H1 (cell line): ENCODE measurements at regions not wholly inside any gene's neighbourhood (a gene's known extent, or its start where the extent isn't known, plus 50 kb on each side); places are given as distances from the start of the nearest gene placed in this dataset.

Experiments
- CTCF ChIA-PET: fragments of 300-600 bp; sonication (Branson Sonifier 250); formaldehyde crosslinking; loops from one replicate; lab custom pipeline; 2021; ENCODE audit not compliant: partially characterized antibody; lab: Charles Lee
- POLR2A ChIA-PET: fragments of 300-600 bp; sonication (Branson Sonifier 250); formaldehyde crosslinking; loops from one replicate; lab custom pipeline; 2021; ENCODE audit warnings: inconsistent platforms; ENCODE audit not compliant: partially characterized antibody; lab: Charles Lee
- DNase-seq, 2 experiments: peaks; one replicate each; pipeline versions ENCODE4 v3.0.0 to v3.0.0-alpha.2; 2010 to 2022; ENCODE audit warnings: low spot score in 2 of 2, low read depth in 1 of 2, mixed read lengths in 1 of 2
- FAIRE-seq: peaks from 2 replicates; lab custom pipeline; 2011; peaks lifted over from hg19 to GRCh38; lab: Jason Lieb, UNC
- H2AFZ ChIP-seq: 2 replicates; pipeline ENCODE4 v1.8.1; 2012; ENCODE audit warnings: low read length, inconsistent platforms
- H2AK5ac ChIP-seq: 2 replicates; pipeline ENCODE4 v1.6.1; 2013; ENCODE audit warnings: low read depth, low read length
- H2BK120ac ChIP-seq: replicated peaks from 2 replicates; pipeline ENCODE3; 2013; ENCODE audit warnings: low read depth, low read length, inconsistent platforms
- H2BK12ac ChIP-seq: 2 replicates; pipeline ENCODE4 v1.6.1; 2013; ENCODE audit warnings: low read depth, low read length
- H2BK15ac ChIP-seq: 2 replicates; pipeline ENCODE4 v1.6.1; 2013; ENCODE audit warnings: low read length
- H2BK20ac ChIP-seq: 2 replicates; pipeline ENCODE4 v1.6.1; 2013; ENCODE audit warnings: low read length
- H2BK5ac ChIP-seq: 2 replicates; pipeline ENCODE4 v1.6.1; 2013; ENCODE audit warnings: low read depth, low read length
- H3K14ac ChIP-seq: 2 replicates; pipeline ENCODE4 v1.6.1; 2013; ENCODE audit warnings: inconsistent platforms; ENCODE audit not compliant: insufficient read length
- H3K18ac ChIP-seq: 2 replicates; pipeline ENCODE4 v1.6.1; 2013; ENCODE audit warnings: low read length; ENCODE audit errors: extremely low read depth
- H3K23ac ChIP-seq: 2 replicates; pipeline ENCODE4 v1.6.1; 2013; ENCODE audit warnings: inconsistent platforms; ENCODE audit not compliant: insufficient read length
- H3K23me2 ChIP-seq: 2 replicates; pipeline ENCODE4 v1.6.1; 2013; ENCODE audit warnings: low read depth, low read length
- H3K27ac ChIP-seq: 2 replicates; pipeline ENCODE4 v1.6.1; 2011; ENCODE audit warnings: low read depth, low read length, inconsistent platforms
- H3K27me3 ChIP-seq, 4 experiments: replicated peaks in 1 of 4; 1 replicate in 1 of 4; 2 replicates in 3 of 4; pipeline versions ENCODE4 v1.6.1 to v1.8.1; 2011 to 2013; ENCODE audit warnings: low read length in 3 of 4, mild to moderate bottlenecking in 3 of 4, inconsistent platforms in 2 of 4, mixed read lengths in 2 of 4, moderate library complexity in 1 of 4; ENCODE audit not compliant: control insufficient read depth in 3 of 4, insufficient read depth in 3 of 4; ENCODE audit errors: extremely low read depth in 1 of 4
- H3K36me3 ChIP-seq, 4 experiments: 2 replicates each; pipeline versions ENCODE4 v1.6.1 to v1.8.1; 2011 to 2013; ENCODE audit warnings: mild to moderate bottlenecking in 4 of 4, low read length in 3 of 4, moderate library complexity in 2 of 4, control low read depth in 1 of 4, inconsistent platforms in 1 of 4; ENCODE audit not compliant: insufficient read depth in 4 of 4, control insufficient read depth in 2 of 4
- H3K4ac ChIP-seq: replicated peaks from 2 replicates; pipeline ENCODE3; 2013; ENCODE audit warnings: low read length, low read depth, mixed read lengths, inconsistent platforms; ENCODE audit not compliant: insufficient read length
- H3K4me1 ChIP-seq, 4 experiments: replicated peaks in 1 of 4; 1 replicate in 1 of 4; 2 replicates in 3 of 4; pipeline versions ENCODE4 v1.6.1 to v1.8.1; 2011 to 2013; ENCODE audit warnings: low read length in 3 of 4, inconsistent platforms in 2 of 4, mixed read lengths in 1 of 4; ENCODE audit not compliant: insufficient read depth in 4 of 4, control insufficient read depth in 3 of 4
- H3K4me2 ChIP-seq, 2 experiments: 2 replicates each; pipeline versions ENCODE4 v1.6.1 to v1.8.1; 2011 to 2013; ENCODE audit warnings: low read depth in 2 of 2, low read length in 2 of 2, control low read depth in 1 of 2, inconsistent platforms in 1 of 2, mild to moderate bottlenecking in 1 of 2; ENCODE audit not compliant: insufficient read depth in 1 of 2
- H3K4me3 ChIP-seq, 4 experiments: fragments of 200-600, 300-600 bp in 1 of 4; sonication (generic), shearing (Covaris generic), sonication (Bioruptor Twin) in 1 of 4; 2 replicates each; pipeline versions ENCODE4 v1.5.1 to v1.8.1; 2011 to 2016; ENCODE audit warnings: low read length in 4 of 4, low read depth in 3 of 4, control low read depth in 2 of 4, inconsistent platforms in 2 of 4, mild to moderate bottlenecking in 2 of 4, mixed read lengths in 1 of 4, moderate library complexity in 1 of 4; ENCODE audit not compliant: insufficient read depth in 2 of 4; ENCODE audit errors: extremely low read depth in 1 of 4
- H3K56ac ChIP-seq: replicated peaks from 2 replicates; pipeline ENCODE3; 2013; ENCODE audit warnings: low read depth, mild to moderate bottlenecking, mixed read lengths, low read length, inconsistent platforms; ENCODE audit not compliant: insufficient read length
- H3K79me1 ChIP-seq: 2 replicates; pipeline ENCODE4 v1.6.1; 2013; ENCODE audit warnings: low read depth, low read length, control low read depth
- H3K79me2 ChIP-seq, 2 experiments: 2 replicates each; pipeline versions ENCODE4 v1.6.1 to v1.8.1; 2012 to 2013; ENCODE audit warnings: low read length in 2 of 2, mild to moderate bottlenecking in 2 of 2, inconsistent platforms in 1 of 2; ENCODE audit not compliant: insufficient read depth in 2 of 2, control insufficient read depth in 1 of 2
- H3K9ac ChIP-seq, 4 experiments: replicated peaks in 1 of 4; 1 replicate in 1 of 4; 2 replicates in 3 of 4; pipeline versions ENCODE4 v1.6.1 to v1.8.1; 2011 to 2013; ENCODE audit warnings: low read depth in 3 of 4, low read length in 3 of 4, control low read depth in 2 of 4, mild to moderate bottlenecking in 2 of 4, moderate library complexity in 2 of 4, inconsistent platforms in 1 of 4; ENCODE audit errors: extremely low read depth in 1 of 4
- H3K9me3 ChIP-seq, 2 experiments: 2 replicates each; pipeline versions ENCODE4 v1.6.1 to v1.8.1; 2012 to 2013; ENCODE audit warnings: mild to moderate bottlenecking in 2 of 2, moderate library complexity in 2 of 2, control low read depth in 1 of 2, inconsistent platforms in 1 of 2, low read depth in 1 of 2, low read length in 1 of 2, mixed read lengths in 1 of 2; ENCODE audit not compliant: insufficient read depth in 2 of 2
- H4K20me1 ChIP-seq, 2 experiments: replicated peaks in 1 of 2; 2 replicates each; pipeline versions ENCODE3 to v1.8.1; 2011 to 2013; ENCODE audit warnings: inconsistent platforms in 2 of 2, low read length in 2 of 2, mild to moderate bottlenecking in 1 of 2; ENCODE audit not compliant: insufficient read depth in 2 of 2, control insufficient read depth in 1 of 2
- H4K5ac ChIP-seq: 2 replicates; pipeline ENCODE4 v1.6.1; 2013; ENCODE audit warnings: low read length, low read depth, mixed read lengths, inconsistent platforms; ENCODE audit not compliant: insufficient read length
- H4K8ac ChIP-seq: 2 replicates; pipeline ENCODE4 v1.8.0; 2013; ENCODE audit warnings: mild to moderate bottlenecking, moderate library complexity, low read length, inconsistent platforms; ENCODE audit not compliant: insufficient read depth; ENCODE audit errors: extremely low read depth
- H4K91ac ChIP-seq: replicated peaks from 2 replicates; pipeline ENCODE3; 2013; ENCODE audit warnings: low read length, mixed read lengths, inconsistent platforms; ENCODE audit not compliant: insufficient read length
- CBX5 ChIP-seq: fragments of 300-800, 300-1000 bp; sonication (generic); IDR thresholded peaks from 2 replicates; pipeline ENCODE4 v1.7.1; 2016; ENCODE audit warnings: antibody characterized with exemption, low read length, low read depth
- CEBPB ChIP-seq: IDR thresholded peaks from 2 replicates; pipeline ENCODE4 v1.6.1; 2012; ENCODE audit warnings: low read depth, low read length
- CTBP2 ChIP-seq: IDR thresholded peaks from 2 replicates; pipeline ENCODE4 v1.7.0; 2011; ENCODE audit warnings: borderline replicate concordance, mild to moderate bottlenecking, moderate library complexity, mixed read lengths, low read length; ENCODE audit not compliant: insufficient read depth, insufficient read length
- KDM4A ChIP-seq: IDR thresholded peaks from one replicate; pipeline ENCODE4 v1.7.1; 2012; ENCODE audit warnings: low read depth, mild to moderate bottlenecking, moderate library complexity, low read length, inconsistent platforms; ENCODE audit not compliant: severe bottlenecking
- KDM5A ChIP-seq: fragments of 200-600 bp; IDR thresholded peaks from 2 replicates; pipeline ENCODE4 v1.7.1; 2012; ENCODE audit warnings: mild to moderate bottlenecking, low read length, inconsistent platforms, mixed read lengths
- NRF1 ChIP-seq: IDR thresholded peaks from 2 replicates; pipeline ENCODE4 v1.6.1; 2011; ENCODE audit warnings: mild to moderate bottlenecking, low read depth, low read length, improper control_type of control experiment
- POLR2A ChIP-seq, 2 experiments: IDR thresholded peaks; 1 replicate in 1 of 2; 2 replicates in 1 of 2; pipeline ENCODE4 v1.6.1; 2011; ENCODE audit warnings: low read depth in 2 of 2, low read length in 2 of 2, mild to moderate bottlenecking in 2 of 2; ENCODE audit errors: control extremely low read depth in 1 of 2
- RAD21 ChIP-seq, 2 experiments: IDR thresholded peaks in 1 of 2; conservative IDR thresholded peaks in 1 of 2; 2 replicates each; pipeline ENCODE4 v1.6.1; 2011; ENCODE audit warnings: low read depth in 2 of 2, low read length in 2 of 2, improper control_type of control experiment in 1 of 2, inconsistent platforms in 1 of 2, mild to moderate bottlenecking in 1 of 2, moderate library complexity in 1 of 2
- RFX5 ChIP-seq: IDR thresholded peaks from 2 replicates; pipeline ENCODE4 v1.6.1; 2011; ENCODE audit warnings: low read depth, low read length, improper control_type of control experiment, borderline replicate concordance
- SAP30 ChIP-seq: fragments of 300-600 bp; sonication (generic); IDR thresholded peaks from 2 replicates; pipeline ENCODE4 v1.7.1; 2012; ENCODE audit warnings: low read length, moderate library complexity, mild to moderate bottlenecking, inconsistent platforms; ENCODE audit not compliant: insufficient read depth, insufficient replicate concordance
- SUZ12 ChIP-seq: fragments of 200-600 bp; sonication (generic); IDR thresholded peaks from 2 replicates; pipeline ENCODE4 v1.6.1; 2012; ENCODE audit warnings: mild to moderate bottlenecking, inconsistent platforms, low read length, moderate library complexity, mixed read lengths
- ZNF274 ChIP-seq: IDR thresholded peaks from 2 replicates; pipeline ENCODE4 v1.7.0; 2012; ENCODE audit warnings: low read length, borderline replicate concordance; ENCODE audit errors: extremely low read depth
- WGBS, 2 experiments: shearing (Covaris generic) in 1 of 2; methylation state at CpG; one replicate each; pipeline versions ENCODE4 v1.1.6 to v1.1.7; 2013 to 2015; ENCODE audit warnings: low lambda C conversion rate in 2 of 2, mixed read lengths in 2 of 2, inconsistent platforms in 1 of 2, low coverage in 1 of 2, missing lambda C conversion rate in 1 of 2; ENCODE audit not compliant: insufficient replicate concordance in 2 of 2, insufficient coverage in 1 of 2, insufficient read length in 1 of 2; ENCODE audit errors: extremely low coverage in 1 of 2, missing lambda C conversion rate in 1 of 2; 5-methylcytosine and 5-hydroxymethylcytosine counted together

DNA sequence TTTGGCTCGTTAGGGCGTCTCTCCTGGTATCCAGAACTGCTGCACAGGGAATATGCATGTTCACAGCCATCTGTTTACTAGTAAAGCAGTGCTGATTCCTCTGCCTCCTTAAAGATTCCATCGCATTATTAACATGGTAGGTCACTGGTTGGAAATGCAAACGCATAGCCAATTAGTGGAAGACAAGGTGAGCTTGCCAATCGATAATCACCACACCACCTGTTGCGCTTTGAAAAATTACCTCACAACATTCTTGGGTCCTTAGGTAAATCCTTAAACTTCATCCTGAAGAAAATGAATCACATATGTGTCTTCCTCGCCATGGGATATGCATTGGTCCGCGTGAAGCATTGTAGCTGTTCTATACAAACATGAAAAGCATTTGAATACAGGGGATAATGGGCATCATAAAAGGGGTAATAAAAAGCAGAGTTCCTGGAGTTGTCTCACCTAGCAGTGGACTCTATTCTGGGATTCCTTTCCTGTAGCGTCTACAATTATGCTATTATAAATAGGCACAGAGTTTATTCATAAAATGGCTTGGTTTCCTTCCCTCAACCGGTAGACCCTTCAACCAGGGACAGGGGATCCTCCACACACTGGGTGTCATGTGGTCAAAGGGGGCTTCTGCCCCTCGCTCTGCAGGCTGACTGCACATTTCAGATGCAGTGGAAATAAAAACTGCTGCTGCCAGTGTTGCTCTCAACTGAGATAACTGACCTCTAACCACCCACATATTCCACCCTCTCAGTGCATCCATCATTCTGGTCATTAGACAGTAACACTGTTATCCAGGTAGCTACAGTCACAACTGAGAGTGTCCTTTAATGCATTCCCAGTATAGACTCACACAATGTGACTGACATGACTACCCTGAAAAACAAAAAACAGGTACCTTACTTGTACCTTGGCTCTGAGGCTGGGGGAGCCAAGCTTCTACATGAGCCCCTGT lies 389.2 kb upstream of the NFE2L3 start:
- WGBS, 2 experiments, result 78% methylated on average over 12 of the region's 12 CpGs; no CpG with 5 or more reads in 1 of the 2 experiments
- CTCF ChIA-PET, result interaction anchor here (1.0 to 1.3 kb wide), 3 partner anchors 19 to 58 kb away, joined by 3 read pairs; no protein-coding TSS in a partner anchor
- no peak overlapping the region for H3K56ac ChIP-seq
- no peak for TF ChIP-seq KDM4A
- TF ChIP-seq RFX5, result no peak
- no peak for TF ChIP-seq ZNF274
- no peak for TF ChIP-seq NRF1
- TF ChIP-seq POLR2A (IDR thresholded peaks at IDR 0.05; ENCODE audit: control extremely low read depth in 1 of 2, low read depth in 2 of 2, low read length in 2 of 2), result no peak
- TF ChIP-seq RAD21 (IDR thresholded peaks at IDR 0.05 in 1 of 2, conservative IDR thresholded peaks at IDR 0.05 in 1 of 2; ENCODE audit: low read depth in 2 of 2, low read length in 2 of 2), result no peak
- no peak for TF ChIP-seq SAP30
- TF ChIP-seq CEBPB, result no peak
- TF ChIP-seq CBX5, result no peak
- TF ChIP-seq CTBP2, result no peak
- no peak for TF ChIP-seq SUZ12
- TF ChIP-seq KDM5A, result no peak

More for the DNA sequence above, 389.2 kb upstream of the NFE2L3 start:
- H3K23ac ChIP-seq, result no peak overlapping the region
- H2AFZ ChIP-seq, result no peak overlapping the region
- no peak overlapping the region for H4K8ac ChIP-seq
- no peaks in the 10 kb centered on the region for H3K9me3 ChIP-seq
- peaks cover 0 to 5% (median 2%) of the 10 kb centered on the region in 4 experiments; a peak in 3 of 7 replicates for H3K4me1 ChIP-seq
- no peak overlapping the region for H3K27ac ChIP-seq
- H3K4me3 ChIP-seq, result no peak overlapping the region
- H2BK20ac ChIP-seq, result no peak overlapping the region
- H4K20me1 ChIP-seq, result no peaks in the 10 kb centered on the region
- H3K18ac ChIP-seq, result no peak overlapping the region
- no peak overlapping the region for H3K9ac ChIP-seq
- no peak overlapping the region for H3K14ac ChIP-seq
- no peak overlapping the region for H4K5ac ChIP-seq
- H2BK5ac ChIP-seq, result no peak overlapping the region
- H2BK12ac ChIP-seq, result no peak overlapping the region
- H3K23me2 ChIP-seq, result no peaks in the 10 kb centered on the region
- H2AK5ac ChIP-seq, result no peak overlapping the region
- no peaks in the 10 kb centered on the region for H3K27me3 ChIP-seq
- no peak overlapping the region for H3K4me2 ChIP-seq
- H4K91ac ChIP-seq, result no peak overlapping the region
- no peak overlapping the region for H2BK15ac ChIP-seq
- H3K79me2 ChIP-seq, result no peaks in the 10 kb centered on the region
- H3K36me3 ChIP-seq, result no peaks in the 10 kb centered on the region
- H2BK120ac ChIP-seq, result no peak overlapping the region
- no peaks in the 10 kb centered on the region for H3K79me1 ChIP-seq
- DNase-seq, result no peak
- H3K4ac ChIP-seq, result no peak overlapping the region
- FAIRE-seq, result no peak
- POLR2A ChIA-PET, result no interaction called here
